Epithelial cell of proximal tubule (primary cell): ENCODE measurements at regions not wholly inside any gene's neighbourhood (a gene's known extent, or its start where the extent isn't known, plus 50 kb on each side); places are given as distances from the start of the nearest gene placed in this dataset.

Experiments
- DNase-seq: peaks from one replicate; pipeline ENCODE4 v3.0.0-alpha.2; 2011; ENCODE audit warnings: low read depth
- H3K4me3 ChIP-seq: 2 replicates; pipeline ENCODE4 v1.5.1; 2011; ENCODE audit warnings: low read depth, mild to moderate bottlenecking, low read length
- CTCF ChIP-seq: conservative IDR thresholded peaks from 2 replicates; pipeline ENCODE4 v1.5.1; 2012; ENCODE audit warnings: low read depth, mild to moderate bottlenecking, low read length

GRCh38 chr4:8698341-8699062 is 105.9 kb downstream of the CPZ start:
- TF ChIP-seq CTCF, result no peak
- DNase-seq, result no peak
- no peak overlapping the region for H3K4me3 ChIP-seq

- no peak for DNase-seq
- TF ChIP-seq CTCF, result no peak
- H3K4me3 ChIP-seq, result no peak overlapping the region
These were observed 105.3 kb downstream of the CPZ start for GRCh38 chr4:8697826-8698225.

GRCh38 chr4:8696369-8697127 is 104.0 kb downstream of the CPZ start:
- no peak for DNase-seq
- no peak overlapping the region for H3K4me3 ChIP-seq
- no peak for TF ChIP-seq CTCF

GRCh38 chr4:8695237-8696219 is 103.0 kb downstream of the CPZ start:
- no peak for TF ChIP-seq CTCF
- DNase-seq, result no peak

GRCh38 chr4:8694651-8695151 is 102.1 kb downstream of the CPZ start:
- no peak for DNase-seq
- H3K4me3 ChIP-seq, result no peak overlapping the region
- TF ChIP-seq CTCF, result no peak

More at GRCh38 chr4:8695237-8696219, 103.0 kb downstream of the CPZ start:
- no peak overlapping the region for H3K4me3 ChIP-seq

GRCh38 chr4:8694226-8694625 is 101.7 kb downstream of the CPZ start:
- no peak overlapping the region for H3K4me3 ChIP-seq
- DNase-seq, result no peak
- TF ChIP-seq CTCF, result no peak
